ENCODE measurements at regions not wholly inside any gene's neighbourhood (a gene's known extent, or its start where the extent isn't known, plus 50 kb on each side); places are given as distances from the start of the nearest gene placed in this dataset.

- H3K27ac Mint-ChIP-seq, result no peak overlapping the region
- H3K9me3 Mint-ChIP-seq (ENCODE audit: insufficient read depth), result no peaks in the 10 kb centered on the region
- H3K79me2 ChIP-seq (ENCODE audit: control insufficient read depth, insufficient read depth, low read length), result no peaks in the 10 kb centered on the region
- no peak overlapping the region for H3K4me3 Mint-ChIP-seq
- no peak overlapping the region for H3K4me2 ChIP-seq (replicated peaks; ENCODE audit: low read depth, low read length, poor library complexity, severe bottlenecking)
- ChIA-PET POLR2A (no interaction called here), CTCF (no interaction called here)
- no peak for ATAC-seq (ENCODE audit: low read depth)
- H3K9me3 ChIP-seq (ENCODE audit: control extremely low read depth in 1 of 3, control insufficient read depth in 2 of 3, insufficient read depth in 1 of 3, low read length in 2 of 3), result no peaks in the 10 kb centered on the region
- H3K27ac ChIP-seq (ENCODE audit: low read length in 2 of 2), result no peak overlapping the region
- H3K36me3 ChIP-seq (replicated peaks in 1 of 2; ENCODE audit: control extremely low read depth in 1 of 2, control insufficient read depth in 1 of 2, extremely low read depth in 1 of 2, insufficient read depth in 2 of 2, low read length in 1 of 2), result no peaks in the 10 kb centered on the region
- no peak overlapping the region for H3K4me3 ChIP-seq (ENCODE audit: control extremely low read depth in 1 of 5, extremely low read depth in 1 of 5, insufficient read depth in 1 of 5, low read depth in 2 of 5, low read length in 4 of 5)
- no peaks in the 10 kb centered on the region for H3K27me3 Mint-ChIP-seq
- WGBS (ENCODE audit: insufficient coverage), result 83% methylated on average over 2 of the region's 6 CpGs
- no peak overlapping the region for H2AFZ ChIP-seq (ENCODE audit: insufficient read depth, low read depth, low read length, poor library complexity, severe bottlenecking)
- H3K4me1 Mint-ChIP-seq, result no peaks in the 10 kb centered on the region
- intact Hi-C loops (cut with micrococcal nuclease), result no loop called here
- no peak for DNase-seq
- TF ChIP-seq CTCF (IDR thresholded peaks at IDR 0.05), result no peak
- no peak for TF ChIP-seq EZH2 (IDR thresholded peaks at IDR 0.05; ENCODE audit: borderline replicate concordance, insufficient read depth, low read depth, low read length, poor library complexity, severe bottlenecking)
- no peaks in the 10 kb centered on the region for H3K27me3 ChIP-seq (replicated peaks in 1 of 4; ENCODE audit: control extremely low read depth in 1 of 4, control insufficient read depth in 3 of 4, insufficient read depth in 4 of 4, low read length in 3 of 4)
- no peak overlapping the region for H3K9ac ChIP-seq (ENCODE audit: low read length)
- H3K4me1 ChIP-seq (ENCODE audit: control insufficient read depth in 2 of 2, insufficient read depth in 2 of 2, low read length in 2 of 2), result no peaks in the 10 kb centered on the region
- no peaks in the 10 kb centered on the region for H4K20me1 ChIP-seq (ENCODE audit: control insufficient read depth, insufficient read depth, low read length, poor library complexity, severe bottlenecking)
Observed at GRCh38 chr4:128468123-128468989, 180.7 kb upstream of the PGRMC2 start.

GRCh38 chr4:128465523-128465922, 177.9 kb upstream of the PGRMC2 start:
- TF ChIP-seq EZH2 (IDR thresholded peaks at IDR 0.05; ENCODE audit: borderline replicate concordance, insufficient read depth, low read depth, low read length, poor library complexity, severe bottlenecking), result no peak
- no peak for TF ChIP-seq CTCF (IDR thresholded peaks at IDR 0.05)
- Histone ChIP-seq H3K9me3 (ENCODE audit: control extremely low read depth in 1 of 3, control insufficient read depth in 2 of 3, insufficient read depth in 1 of 3, low read length in 2 of 3) (no peaks in the 10 kb centered on the region), H3K4me2 (replicated peaks; ENCODE audit: low read depth, low read length, poor library complexity, severe bottlenecking) (no peak overlapping the region), H3K36me3 (replicated peaks in 1 of 2; ENCODE audit: control extremely low read depth in 1 of 2, control insufficient read depth in 1 of 2, extremely low read depth in 1 of 2, insufficient read depth in 2 of 2, low read length in 1 of 2) (no peaks in the 10 kb centered on the region), H3K4me3 (ENCODE audit: control extremely low read depth in 1 of 5, extremely low read depth in 1 of 5, insufficient read depth in 1 of 5, low read depth in 2 of 5, low read length in 4 of 5) (no peak overlapping the region), H3K27me3 (replicated peaks in 1 of 4; ENCODE audit: control extremely low read depth in 1 of 4, control insufficient read depth in 3 of 4, insufficient read depth in 4 of 4, low read length in 3 of 4) (no peaks in the 10 kb centered on the region), H3K4me1 (ENCODE audit: control insufficient read depth in 2 of 2, insufficient read depth in 2 of 2, low read length in 2 of 2) (no peaks in the 10 kb centered on the region), H3K27ac (ENCODE audit: low read length in 2 of 2) (no peak overlapping the region), H3K79me2 (ENCODE audit: control insufficient read depth, insufficient read depth, low read length) (no peaks in the 10 kb centered on the region), H3K9ac (ENCODE audit: low read length) (no peak overlapping the region), H2AFZ (ENCODE audit: insufficient read depth, low read depth, low read length, poor library complexity, severe bottlenecking) (no peak overlapping the region), H4K20me1 (ENCODE audit: control insufficient read depth, insufficient read depth, low read length, poor library complexity, severe bottlenecking) (no peaks in the 10 kb centered on the region)
- ATAC-seq (ENCODE audit: low read depth), result no peak
- no CpG with 5 or more reads among the region's 2 CpGs for WGBS (ENCODE audit: insufficient coverage)
- ChIA-PET POLR2A (no interaction called here), CTCF (interaction anchor here (0.6 kb wide), 1 partner anchor 43 kb away, joined by 3 read pairs; no protein-coding TSS in a partner anchor)
- no peak for DNase-seq
- Mint-ChIP-seq H3K4me3 (no peak overlapping the region), H3K9me3 (ENCODE audit: insufficient read depth) (no peaks in the 10 kb centered on the region), H3K27ac (no peak overlapping the region), H3K4me1 (no peaks in the 10 kb centered on the region), H3K27me3 (no peaks in the 10 kb centered on the region)
- intact Hi-C loops (cut with micrococcal nuclease), result no loop called here
